ENCODE measurements at regions not wholly inside any gene's neighbourhood (a gene's known extent, or its start where the extent isn't known, plus 50 kb on each side); places are given as distances from the start of the nearest gene placed in this dataset.
A peak's percentile ranks its signal among the peaks of the same experiment; 100 is the strongest.

- DNase-seq (ENCODE audit: low read depth): no peak
- no peak for TF ChIP-seq CTCF (conservative IDR thresholded peaks at IDR 0.05; ENCODE audit: low read depth, low read length)
- H3K4me3 ChIP-seq (ENCODE audit: low read depth, low read length): no peak overlapping the region
Observed at GRCh38 chr4:27742816-27743215, 882.2 kb downstream of the STIM2 start.

DNA sequence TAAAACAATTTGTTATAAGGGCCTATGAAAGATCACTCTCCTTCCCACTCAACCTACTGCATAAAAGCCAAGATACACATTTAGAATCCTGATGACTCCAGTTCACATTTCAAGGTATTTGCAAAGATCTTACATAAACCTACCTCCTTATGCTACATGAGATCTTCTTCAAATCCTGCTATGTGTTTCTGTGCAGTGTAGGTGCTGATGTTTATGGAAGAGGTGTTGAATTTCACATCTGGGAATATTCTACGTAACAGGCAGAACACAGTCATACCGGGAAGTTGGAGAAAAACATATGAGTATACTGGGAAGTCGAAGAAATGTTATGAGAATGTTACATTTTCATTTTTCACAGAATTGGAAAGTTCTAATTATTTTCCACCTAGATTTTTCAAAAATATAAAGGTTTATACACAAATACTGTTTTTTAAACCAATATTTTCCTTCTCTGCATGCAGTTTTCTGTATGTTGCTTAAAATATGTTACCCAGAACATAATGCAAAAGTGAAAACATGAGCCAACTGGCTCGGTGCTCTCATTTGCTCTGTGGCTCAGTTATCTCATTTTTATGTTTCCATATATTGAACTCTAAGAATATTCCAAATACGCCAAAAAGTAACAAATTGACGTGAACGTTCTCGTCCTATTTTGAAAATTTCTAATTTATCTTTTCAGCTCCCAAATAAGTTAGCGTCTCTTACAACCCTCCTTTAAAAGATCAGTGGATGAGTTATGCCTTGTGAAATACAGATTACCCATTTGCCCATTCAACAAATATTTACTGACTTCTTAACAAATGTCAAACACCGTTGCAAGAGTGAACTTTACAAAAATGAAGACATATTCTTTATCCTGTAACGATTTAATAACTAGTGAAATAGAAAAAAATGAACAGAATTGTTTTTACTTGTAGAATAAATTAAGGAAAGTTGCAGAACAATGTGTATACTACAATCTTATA lies 899.3 kb downstream of the STIM2 start:
- peak; percentile 1 for DNase-seq (ENCODE audit: low read depth)
- TF ChIP-seq CTCF (conservative IDR thresholded peaks at IDR 0.05; ENCODE audit: low read depth, low read length): no peak

GRCh38 chr4:27763830-27764525 lies 903.3 kb downstream of the STIM2 start:
- H3K4me3 ChIP-seq (ENCODE audit: low read depth, low read length): no peak overlapping the region
- TF ChIP-seq CTCF (conservative IDR thresholded peaks at IDR 0.05; ENCODE audit: low read depth, low read length): no peak
- no peak for DNase-seq (ENCODE audit: low read depth)

More for the DNA sequence above, 899.3 kb downstream of the STIM2 start:
- H3K4me3 ChIP-seq (ENCODE audit: low read depth, low read length): no peak overlapping the region

- no peak overlapping the region for H3K4me3 ChIP-seq (ENCODE audit: low read depth, low read length)
- TF ChIP-seq CTCF (conservative IDR thresholded peaks at IDR 0.05; ENCODE audit: low read depth, low read length): no peak
- DNase-seq (ENCODE audit: low read depth): peak; percentile 32
Observed at GRCh38 chr4:27764526-27764837, 903.8 kb downstream of the STIM2 start.

- DNase-seq (ENCODE audit: low read depth): no peak
Observed at GRCh38 chr4:27770895-27771294, 910.3 kb downstream of the STIM2 start.

GRCh38 chr4:27775156-27775555 lies 914.5 kb downstream of the STIM2 start:
- no peak overlapping the region for H3K4me3 ChIP-seq (ENCODE audit: low read depth, low read length)
- no peak for DNase-seq (ENCODE audit: low read depth)
- no peak for TF ChIP-seq CTCF (conservative IDR thresholded peaks at IDR 0.05; ENCODE audit: low read depth, low read length)

More at GRCh38 chr4:27770895-27771294, 910.3 kb downstream of the STIM2 start:
- H3K4me3 ChIP-seq (ENCODE audit: low read depth, low read length): no peak overlapping the region
- no peak for TF ChIP-seq CTCF (conservative IDR thresholded peaks at IDR 0.05; ENCODE audit: low read depth, low read length)
